Liver (tissue), 8 donors: ENCODE measurements at regions not wholly inside any gene's neighbourhood (a gene's known extent, or its start where the extent isn't known, plus 50 kb on each side); places are given as distances from the start of the nearest gene placed in this dataset.
"Not testable (repeated sequence)": the region's sequence is repeated elsewhere in the genome, so short reads cannot be mapped to it uniquely, and the experiment has no call there.

ENCODE experiments used
- DNase-seq: peaks from one replicate; pipeline ENCODE4 v3.0.0-alpha.2; 2017; ENCODE audit warnings: low spot score
- H3K27ac ChIP-seq, 2 donors: one replicate each; pipeline ENCODE4 v1.7.0; 2013; ENCODE audit warnings: inconsistent platforms in 2 of 2, low read length in 2 of 2, control low read depth in 1 of 2, low read depth in 1 of 2, mild to moderate bottlenecking in 1 of 2
- H3K27me3 ChIP-seq, 4 donors: one replicate each; pipeline versions ENCODE4 v1.6.1 to v1.7.0; 2013; ENCODE audit warnings: low read length in 3 of 4, inconsistent platforms in 1 of 4, mild to moderate bottlenecking in 1 of 4, moderate library complexity in 1 of 4; ENCODE audit not compliant: control insufficient read depth in 4 of 4, insufficient read depth in 4 of 4
- H3K36me3 ChIP-seq, 4 donors: one replicate each; pipeline versions ENCODE4 v1.6.1 to v1.7.0; 2013; ENCODE audit warnings: low read length in 3 of 4, mild to moderate bottlenecking in 3 of 4, low read depth in 1 of 4, moderate library complexity in 1 of 4; ENCODE audit not compliant: control insufficient read depth in 4 of 4, insufficient read depth in 3 of 4
- H3K4me1 ChIP-seq, 4 donors: one replicate each; pipeline versions ENCODE4 v1.6.1 to v1.7.0; 2013; ENCODE audit warnings: low read length in 3 of 4, mild to moderate bottlenecking in 3 of 4, moderate library complexity in 1 of 4; ENCODE audit not compliant: control insufficient read depth in 4 of 4, insufficient read depth in 4 of 4
- H3K4me3 ChIP-seq, 3 donors: one replicate each; pipeline versions ENCODE4 v1.6.1 to v1.7.0; 2013; ENCODE audit warnings: low read length in 3 of 3, control low read depth in 1 of 3, low read depth in 1 of 3, mild to moderate bottlenecking in 1 of 3
- H3K9ac ChIP-seq, 2 donors: one replicate each; pipeline ENCODE4 v1.7.0; 2013; ENCODE audit warnings: low read length in 2 of 2, mild to moderate bottlenecking in 2 of 2, moderate library complexity in 2 of 2, control low read depth in 1 of 2, low read depth in 1 of 2
- H3K9me3 ChIP-seq, 4 donors: one replicate each; pipeline versions ENCODE4 v1.6.1 to v1.7.0; 2013; ENCODE audit warnings: low read length in 3 of 4; ENCODE audit not compliant: control insufficient read depth in 4 of 4
- EGR1 ChIP-seq, 2 donors: IDR thresholded peaks; 2 replicates each; pipeline ENCODE4 v1.6.1; 2016 to 2018; ENCODE audit warnings: antibody characterized with exemption in 2 of 2, low read depth in 2 of 2
- FOXA1 ChIP-seq: IDR thresholded peaks from 2 replicates; pipeline ENCODE4 v1.6.1; 2016; ENCODE audit warnings: antibody characterized with exemption
- FOXA2 ChIP-seq: IDR thresholded peaks from 2 replicates; pipeline ENCODE4 v1.6.1; 2016; ENCODE audit warnings: antibody characterized with exemption
- GABPA ChIP-seq, 2 donors: IDR thresholded peaks in 1 of 2; conservative IDR thresholded peaks in 1 of 2; 2 replicates each; pipeline ENCODE4 v1.6.1; 2016; ENCODE audit warnings: antibody characterized with exemption in 2 of 2, mild to moderate bottlenecking in 1 of 2, moderate library complexity in 1 of 2
- HNF4A ChIP-seq, 2 donors: conservative IDR thresholded peaks; 2 replicates each; pipeline ENCODE4 v1.6.1; 2016; ENCODE audit warnings: antibody characterized with exemption in 2 of 2, mild to moderate bottlenecking in 2 of 2
- HNF4G ChIP-seq: IDR thresholded peaks from 2 replicates; pipeline ENCODE4 v1.6.1; 2016; ENCODE audit warnings: antibody characterized with exemption
- JUND ChIP-seq, 2 donors: IDR thresholded peaks; 2 replicates each; pipeline ENCODE4 v1.6.1; 2016; ENCODE audit warnings: antibody characterized with exemption in 2 of 2
- NR2F2 ChIP-seq: IDR thresholded peaks from 2 replicates; pipeline ENCODE4 v1.6.1; 2016; ENCODE audit warnings: antibody characterized with exemption
- RAD21 ChIP-seq, 2 donors: IDR thresholded peaks; 2 replicates each; pipeline ENCODE4 v1.6.1; 2016; ENCODE audit warnings: antibody characterized with exemption in 2 of 2, mild to moderate bottlenecking in 2 of 2
- RXRA ChIP-seq, 2 donors: IDR thresholded peaks; 2 replicates each; pipeline ENCODE4 v1.6.1; 2017 to 2018; ENCODE audit warnings: antibody characterized with exemption in 2 of 2, mild to moderate bottlenecking in 1 of 2
- SP1 ChIP-seq: IDR thresholded peaks from 2 replicates; pipeline ENCODE4 v1.6.1; 2018; ENCODE audit warnings: antibody characterized with exemption, mild to moderate bottlenecking
- TAF1 ChIP-seq: conservative IDR thresholded peaks from 2 replicates; pipeline ENCODE4 v1.6.1; 2016; ENCODE audit warnings: antibody characterized with exemption, mild to moderate bottlenecking
- YY1 ChIP-seq: IDR thresholded peaks from 2 replicates; pipeline ENCODE4 v1.6.1; 2016; ENCODE audit warnings: antibody characterized with exemption, mild to moderate bottlenecking
- WGBS: extraction: QIAGEN DNeasy Blood & Tissue Kit; methylation state at CpG from one replicate; pipeline ENCODE4 v1.1.7; 2013; 5-methylcytosine and 5-hydroxymethylcytosine counted together
- TF ChIP-seq, protein P1 (sequence below): fragments of 150-350 bp; IDR thresholded peaks from 2 replicates; pipeline ENCODE4 v1.5.1; 2017; ENCODE audit warnings: improper control_type of control experiment, low read depth, low read length; ENCODE audit not compliant: missing input control
- TF ChIP-seq, protein P2 (sequence below): IDR thresholded peaks from 2 replicates; pipeline ENCODE4 v1.6.1; 2016; ENCODE audit warnings: antibody characterized with exemption
- TF ChIP-seq, protein P3 (sequence below): IDR thresholded peaks from 2 replicates; pipeline ENCODE4 v1.6.1; 2016; ENCODE audit warnings: antibody characterized with exemption, mild to moderate bottlenecking
- TF ChIP-seq, protein P4 (sequence below): IDR thresholded peaks from 2 replicates; pipeline ENCODE4 v1.6.1; 2016; ENCODE audit warnings: antibody characterized with exemption
- TF ChIP-seq, protein P5 (sequence below): IDR thresholded peaks from 2 replicates; pipeline ENCODE4 v1.6.1; 2016; ENCODE audit warnings: antibody characterized with exemption
- donor health status: healthy.
- donor health status: healthy.
- donor health status: healthy.
- donor health status: healthy.
- donor health status: healthy.

DNA sequence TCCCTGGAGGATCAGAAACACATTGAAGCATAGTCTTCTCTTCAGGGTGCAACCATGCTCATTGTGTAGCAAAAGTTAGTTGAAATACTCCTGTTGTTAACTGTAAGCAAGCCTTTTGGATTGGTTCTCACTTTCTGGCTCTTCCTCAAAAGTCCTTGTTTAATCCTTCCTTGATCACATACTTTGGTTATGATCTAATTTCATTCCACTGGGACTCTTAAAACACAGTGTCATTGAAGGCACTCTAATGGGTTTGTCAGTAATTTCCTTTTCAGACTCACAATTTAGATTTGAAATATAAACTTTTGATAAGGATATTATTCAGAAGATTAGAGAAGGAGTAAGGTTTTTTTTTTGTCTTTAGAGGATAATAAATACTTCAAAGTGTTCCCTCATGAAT, 451.7 kb upstream of the SGO1 start (continued):
- TF ChIP-seq, protein P1, sequence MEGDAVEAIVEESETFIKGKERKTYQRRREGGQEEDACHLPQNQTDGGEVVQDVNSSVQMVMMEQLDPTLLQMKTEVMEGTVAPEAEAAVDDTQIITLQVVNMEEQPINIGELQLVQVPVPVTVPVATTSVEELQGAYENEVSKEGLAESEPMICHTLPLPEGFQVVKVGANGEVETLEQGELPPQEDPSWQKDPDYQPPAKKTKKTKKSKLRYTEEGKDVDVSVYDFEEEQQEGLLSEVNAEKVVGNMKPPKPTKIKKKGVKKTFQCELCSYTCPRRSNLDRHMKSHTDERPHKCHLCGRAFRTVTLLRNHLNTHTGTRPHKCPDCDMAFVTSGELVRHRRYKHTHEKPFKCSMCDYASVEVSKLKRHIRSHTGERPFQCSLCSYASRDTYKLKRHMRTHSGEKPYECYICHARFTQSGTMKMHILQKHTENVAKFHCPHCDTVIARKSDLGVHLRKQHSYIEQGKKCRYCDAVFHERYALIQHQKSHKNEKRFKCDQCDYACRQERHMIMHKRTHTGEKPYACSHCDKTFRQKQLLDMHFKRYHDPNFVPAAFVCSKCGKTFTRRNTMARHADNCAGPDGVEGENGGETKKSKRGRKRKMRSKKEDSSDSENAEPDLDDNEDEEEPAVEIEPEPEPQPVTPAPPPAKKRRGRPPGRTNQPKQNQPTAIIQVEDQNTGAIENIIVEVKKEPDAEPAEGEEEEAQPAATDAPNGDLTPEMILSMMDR, result no peak

DNA sequence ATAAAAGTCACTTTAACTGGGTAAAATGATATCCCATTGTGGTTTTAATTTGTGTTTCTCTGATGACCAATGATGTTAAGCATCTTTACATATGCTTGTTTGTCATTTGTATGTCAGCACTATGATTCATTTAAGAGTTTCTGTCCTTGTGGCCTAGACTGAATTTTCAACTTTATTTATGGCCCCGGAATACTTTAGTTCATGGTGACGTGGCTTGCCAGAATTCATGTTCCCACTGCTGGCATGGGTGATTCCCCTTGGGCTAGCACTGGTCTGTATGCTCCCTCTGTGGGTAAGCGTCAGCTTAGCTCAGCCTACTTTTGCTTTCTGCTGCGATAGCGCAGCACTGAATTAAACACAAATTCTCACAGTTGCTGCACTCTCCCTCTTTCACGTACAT, 436.3 kb upstream of the SGO1 start:
- Histone ChIP-seq H3K9me3 (no peaks in the 10 kb centered on the region), H3K4me3 (no peak overlapping the region), H3K27ac (no peak overlapping the region), H3K36me3 (no peaks in the 10 kb centered on the region), H3K9ac (no peak overlapping the region), H3K4me1 (no peaks in the 10 kb centered on the region), H3K27me3 (no peaks in the 10 kb centered on the region)
- 94% methylated on average over 6 of the region's 6 CpGs for WGBS
- TF ChIP-seq NR2F2 (no peak), FOXA2 (no peak), SP1 (no peak), EGR1 (IDR thresholded peaks at IDR 0.05; ENCODE audit: low read depth in 2 of 2) (no peak), TAF1 (no peak), GABPA (IDR thresholded peaks at IDR 0.05 in 1 of 2, conservative IDR thresholded peaks at IDR 0.05 in 1 of 2) (no peak), HNF4G (no peak), YY1 (no peak), RXRA (IDR thresholded peaks at IDR 0.05) (no peak), JUND (IDR thresholded peaks at IDR 0.05) (no peak), HNF4A (conservative IDR thresholded peaks at IDR 0.05) (no peak), FOXA1 (no peak), RAD21 (IDR thresholded peaks at IDR 0.05) (no peak)
- TF ChIP-seq, protein P1, result no peak
- TF ChIP-seq, protein P2, sequence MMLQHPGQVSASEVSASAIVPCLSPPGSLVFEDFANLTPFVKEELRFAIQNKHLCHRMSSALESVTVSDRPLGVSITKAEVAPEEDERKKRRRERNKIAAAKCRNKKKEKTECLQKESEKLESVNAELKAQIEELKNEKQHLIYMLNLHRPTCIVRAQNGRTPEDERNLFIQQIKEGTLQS, result no peak
- TF ChIP-seq, protein P3, sequence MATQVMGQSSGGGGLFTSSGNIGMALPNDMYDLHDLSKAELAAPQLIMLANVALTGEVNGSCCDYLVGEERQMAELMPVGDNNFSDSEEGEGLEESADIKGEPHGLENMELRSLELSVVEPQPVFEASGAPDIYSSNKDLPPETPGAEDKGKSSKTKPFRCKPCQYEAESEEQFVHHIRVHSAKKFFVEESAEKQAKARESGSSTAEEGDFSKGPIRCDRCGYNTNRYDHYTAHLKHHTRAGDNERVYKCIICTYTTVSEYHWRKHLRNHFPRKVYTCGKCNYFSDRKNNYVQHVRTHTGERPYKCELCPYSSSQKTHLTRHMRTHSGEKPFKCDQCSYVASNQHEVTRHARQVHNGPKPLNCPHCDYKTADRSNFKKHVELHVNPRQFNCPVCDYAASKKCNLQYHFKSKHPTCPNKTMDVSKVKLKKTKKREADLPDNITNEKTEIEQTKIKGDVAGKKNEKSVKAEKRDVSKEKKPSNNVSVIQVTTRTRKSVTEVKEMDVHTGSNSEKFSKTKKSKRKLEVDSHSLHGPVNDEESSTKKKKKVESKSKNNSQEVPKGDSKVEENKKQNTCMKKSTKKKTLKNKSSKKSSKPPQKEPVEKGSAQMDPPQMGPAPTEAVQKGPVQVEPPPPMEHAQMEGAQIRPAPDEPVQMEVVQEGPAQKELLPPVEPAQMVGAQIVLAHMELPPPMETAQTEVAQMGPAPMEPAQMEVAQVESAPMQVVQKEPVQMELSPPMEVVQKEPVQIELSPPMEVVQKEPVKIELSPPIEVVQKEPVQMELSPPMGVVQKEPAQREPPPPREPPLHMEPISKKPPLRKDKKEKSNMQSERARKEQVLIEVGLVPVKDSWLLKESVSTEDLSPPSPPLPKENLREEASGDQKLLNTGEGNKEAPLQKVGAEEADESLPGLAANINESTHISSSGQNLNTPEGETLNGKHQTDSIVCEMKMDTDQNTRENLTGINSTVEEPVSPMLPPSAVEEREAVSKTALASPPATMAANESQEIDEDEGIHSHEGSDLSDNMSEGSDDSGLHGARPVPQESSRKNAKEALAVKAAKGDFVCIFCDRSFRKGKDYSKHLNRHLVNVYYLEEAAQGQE, result no peak
- TF ChIP-seq, protein P4, sequence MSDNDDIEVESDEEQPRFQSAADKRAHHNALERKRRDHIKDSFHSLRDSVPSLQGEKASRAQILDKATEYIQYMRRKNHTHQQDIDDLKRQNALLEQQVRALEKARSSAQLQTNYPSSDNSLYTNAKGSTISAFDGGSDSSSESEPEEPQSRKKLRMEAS, result no peak
- TF ChIP-seq, protein P5, sequence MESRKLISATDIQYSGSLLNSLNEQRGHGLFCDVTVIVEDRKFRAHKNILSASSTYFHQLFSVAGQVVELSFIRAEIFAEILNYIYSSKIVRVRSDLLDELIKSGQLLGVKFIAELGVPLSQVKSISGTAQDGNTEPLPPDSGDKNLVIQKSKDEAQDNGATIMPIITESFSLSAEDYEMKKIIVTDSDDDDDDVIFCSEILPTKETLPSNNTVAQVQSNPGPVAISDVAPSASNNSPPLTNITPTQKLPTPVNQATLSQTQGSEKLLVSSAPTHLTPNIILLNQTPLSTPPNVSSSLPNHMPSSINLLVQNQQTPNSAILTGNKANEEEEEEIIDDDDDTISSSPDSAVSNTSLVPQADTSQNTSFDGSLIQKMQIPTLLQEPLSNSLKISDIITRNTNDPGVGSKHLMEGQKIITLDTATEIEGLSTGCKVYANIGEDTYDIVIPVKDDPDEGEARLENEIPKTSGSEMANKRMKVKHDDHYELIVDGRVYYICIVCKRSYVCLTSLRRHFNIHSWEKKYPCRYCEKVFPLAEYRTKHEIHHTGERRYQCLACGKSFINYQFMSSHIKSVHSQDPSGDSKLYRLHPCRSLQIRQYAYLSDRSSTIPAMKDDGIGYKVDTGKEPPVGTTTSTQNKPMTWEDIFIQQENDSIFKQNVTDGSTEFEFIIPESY, result no peak
- DNase-seq, result no peak

DNA sequence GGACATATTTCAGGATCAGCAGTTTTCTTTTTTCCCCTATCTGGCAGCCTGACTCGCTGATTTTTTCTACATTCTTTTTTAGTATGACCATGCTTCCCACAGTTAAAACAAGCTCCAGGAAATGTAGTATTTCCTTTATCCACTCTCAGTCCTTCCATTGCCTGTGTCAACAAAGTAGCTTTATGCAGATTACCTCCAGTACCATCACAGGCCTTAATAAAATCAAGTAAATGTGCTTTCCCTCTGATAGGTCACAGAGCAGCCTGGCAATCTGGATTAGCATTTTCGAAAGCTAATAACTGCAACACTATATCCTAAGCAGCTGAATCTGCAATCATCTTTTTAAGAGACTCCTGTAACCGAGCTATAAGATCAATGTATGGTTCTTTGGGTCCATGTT, 432.6 kb upstream of the SGO1 start:
- not testable (repeated sequence) for H3K4me3 ChIP-seq, H3K9ac ChIP-seq, H3K9me3 ChIP-seq, H3K27ac ChIP-seq, H3K27me3 ChIP-seq, DNase-seq, H3K36me3 ChIP-seq, H3K4me1 ChIP-seq
- 67% methylated on average over 3 of the region's 3 CpGs for WGBS

DNA sequence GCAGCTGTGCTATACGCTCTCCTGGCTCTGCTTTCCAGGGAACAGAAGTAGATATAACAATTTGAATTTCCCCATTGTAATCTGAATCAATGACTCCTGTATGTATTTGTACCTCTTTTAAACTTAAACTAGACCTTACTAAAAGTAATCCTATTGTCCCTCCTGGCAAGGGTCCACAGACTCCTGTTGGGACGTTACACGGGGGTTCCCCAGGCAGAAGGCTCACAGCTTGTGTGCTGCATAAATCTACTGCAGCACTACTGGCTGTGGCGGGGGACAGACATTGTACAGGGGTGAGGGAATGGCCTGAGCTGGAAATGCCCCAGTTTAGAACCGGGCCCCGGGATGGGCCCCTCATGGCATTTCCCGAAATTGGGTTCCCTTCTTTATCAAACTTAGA, 432.2 kb upstream of the SGO1 start:
- H3K27ac ChIP-seq, H3K4me3 ChIP-seq, H3K9me3 ChIP-seq, DNase-seq, H3K9ac ChIP-seq, H3K27me3 ChIP-seq, H3K4me1 ChIP-seq, H3K36me3 ChIP-seq: not testable (repeated sequence)
- WGBS, result 74% methylated on average over 7 of the region's 7 CpGs
